ENCODE measurements at regions not wholly inside any gene's neighbourhood (a gene's known extent, or its start where the extent isn't known, plus 50 kb on each side); places are given as distances from the start of the nearest gene placed in this dataset.

- TF ChIP-seq CTCF (IDR thresholded peaks at IDR 0.05): no peak
- TF ChIP-seq EZH2 (IDR thresholded peaks at IDR 0.05): no peak
- no peak for TF ChIP-seq EZH2phosphoT487 (IDR thresholded peaks at IDR 0.05)
These were observed 1028.5 kb upstream of the PHF14 start for GRCh38 chr7:9945131-9945530.
